Keratinocyte (primary cell): ENCODE measurements at regions not wholly inside any gene's neighbourhood (a gene's known extent, or its start where the extent isn't known, plus 50 kb on each side); places are given as distances from the start of the nearest gene placed in this dataset.
"Not testable (repeated sequence)": the region's sequence is repeated elsewhere in the genome, so short reads cannot be mapped to it uniquely, and the experiment has no call there.

ENCODE experiments used
- DNase-seq: peaks from one replicate; pipeline ENCODE4 v3.0.0-alpha.2; 2011; ENCODE audit warnings: low read depth, missing footprints, low spot score
- FAIRE-seq: peaks from 2 replicates; lab custom pipeline; 2011; peaks lifted over from hg19 to GRCh38; lab: Jason Lieb, UNC
- H2AFZ ChIP-seq: 2 replicates; pipeline ENCODE4 v1.6.0; 2012; ENCODE audit warnings: low read length, control low read depth, inconsistent platforms; ENCODE audit not compliant: control insufficient read depth
- H3K27ac ChIP-seq: 2 replicates; pipeline ENCODE4 v1.5.1; 2011; ENCODE audit warnings: low read length; ENCODE audit not compliant: control insufficient read depth, insufficient read depth
- H3K27me3 ChIP-seq: 3 replicates; pipeline ENCODE4 v1.6.0; 2011; ENCODE audit warnings: low read length; ENCODE audit not compliant: control insufficient read depth, insufficient read depth; ENCODE audit errors: extremely low read depth
- H3K36me3 ChIP-seq, 2 experiments: 2 replicates in 1 of 2; 3 replicates in 1 of 2; pipeline ENCODE4 v1.5.1; 2011; ENCODE audit warnings: low read length in 2 of 2, mild to moderate bottlenecking in 1 of 2; ENCODE audit not compliant: control insufficient read depth in 2 of 2, insufficient read depth in 2 of 2; ENCODE audit errors: extremely low read depth in 1 of 2
- H3K4me1 ChIP-seq: 3 replicates; pipeline ENCODE4 v1.5.1; 2011; ENCODE audit warnings: low read length; ENCODE audit not compliant: control insufficient read depth, insufficient read depth; ENCODE audit errors: extremely low read depth
- H3K4me2 ChIP-seq: 3 replicates; pipeline ENCODE4 v1.6.0; 2011; ENCODE audit warnings: low read depth, low read length; ENCODE audit not compliant: control insufficient read depth, insufficient read depth; ENCODE audit errors: extremely low read depth
- H3K4me3 ChIP-seq, 3 experiments: fragments of 200-600 bp in 1 of 3; sonication (generic) in 1 of 3; 2 replicates in 2 of 3; 3 replicates in 1 of 3; pipeline ENCODE4 v1.5.1; 2011 to 2016; ENCODE audit warnings: low read length in 3 of 3, mild to moderate bottlenecking in 3 of 3, control low read depth in 2 of 3, inconsistent platforms in 1 of 3, low read depth in 1 of 3, mixed read lengths in 1 of 3, mixed run types in 1 of 3, moderate library complexity in 1 of 3; ENCODE audit not compliant: control insufficient read depth in 2 of 3, insufficient read depth in 2 of 3; ENCODE audit errors: extremely low read depth in 1 of 3
- H3K79me2 ChIP-seq: 2 replicates; pipeline ENCODE4 v1.6.0; 2012; ENCODE audit warnings: low read length; ENCODE audit not compliant: control insufficient read depth, insufficient read depth
- H3K9ac ChIP-seq: 3 replicates; pipeline ENCODE4 v1.6.0; 2011; ENCODE audit warnings: low read length; ENCODE audit not compliant: control insufficient read depth, insufficient read depth; ENCODE audit errors: extremely low read depth
- H3K9me1 ChIP-seq: 3 replicates; pipeline ENCODE4 v1.6.0; 2011; ENCODE audit warnings: low read length; ENCODE audit not compliant: control insufficient read depth, insufficient read depth; ENCODE audit errors: extremely low read depth
- H3K9me3 ChIP-seq: 2 replicates; pipeline ENCODE4 v1.5.1; 2012; ENCODE audit warnings: low read depth, low read length; ENCODE audit not compliant: control insufficient read depth
- H4K20me1 ChIP-seq: 3 replicates; pipeline ENCODE4 v1.6.0; 2011; ENCODE audit warnings: low read length; ENCODE audit not compliant: control insufficient read depth, insufficient read depth; ENCODE audit errors: extremely low read depth
- CTCF ChIP-seq, 3 experiments: IDR thresholded peaks in 1 of 3; conservative IDR thresholded peaks in 1 of 3; optimal IDR thresholded peaks in 1 of 3; 2 replicates in 2 of 3; 3 replicates in 1 of 3; pipeline versions ENCODE3 to v1.5.1; 2011; ENCODE audit warnings: low read length in 3 of 3, mild to moderate bottlenecking in 3 of 3, moderate library complexity in 2 of 3, control low read depth in 1 of 3, inconsistent platforms in 1 of 3; ENCODE audit not compliant: insufficient read depth in 2 of 3; ENCODE audit errors: extremely low read depth in 1 of 3
- EZH2 ChIP-seq: IDR thresholded peaks from one replicate; pipeline ENCODE4 v1.6.1; 2012; ENCODE audit warnings: inconsistent platforms, mild to moderate bottlenecking, low read length, moderate library complexity
- dilution Hi-C: fragments of 300-500 bp; cut with MboI; formaldehyde crosslinking; loops from one replicate; pipeline ENCODE4 v1.7.0; 2020; ENCODE audit warnings: low sequenced_read_pairs; ENCODE audit not compliant: extremely low pct_ligation_motif_present

GRCh38 chr2:196516564-196516963 is 123.0 kb upstream of the CCDC150 start:
- Histone ChIP-seq H3K4me2 (no peak overlapping the region), H3K9ac (no peak overlapping the region), H4K20me1 (no peaks in the 10 kb centered on the region), H3K27ac (no peak overlapping the region), H3K4me1 (no peaks in the 10 kb centered on the region), H3K27me3 (no peaks in the 10 kb centered on the region), H3K4me3 (no peak overlapping the region), H3K79me2 (no peaks in the 10 kb centered on the region), H2AFZ (no peak overlapping the region), H3K9me1 (no peaks in the 10 kb centered on the region), H3K36me3 (no peaks in the 10 kb centered on the region), H3K9me3 (no peaks in the 10 kb centered on the region)
- DNase-seq (no peak), FAIRE-seq (no peak)
- TF ChIP-seq CTCF (optimal IDR thresholded peaks at IDR 0.05 in 1 of 3, IDR thresholded peaks at IDR 0.05 in 1 of 3, conservative IDR thresholded peaks at IDR 0.05 in 1 of 3; ENCODE audit: extremely low read depth in 1 of 3, insufficient read depth in 2 of 3, low read length in 3 of 3) (no peak), EZH2 (no peak)
- dilution Hi-C loops, result no loop called here

- H3K4me1 ChIP-seq, result no peaks in the 10 kb centered on the region
- H3K79me2 ChIP-seq, result no peaks in the 10 kb centered on the region
- FAIRE-seq (no peak), DNase-seq (no peak)
- H3K4me3 ChIP-seq, result no peak overlapping the region
- H3K9ac ChIP-seq, result no peak overlapping the region
- no peak overlapping the region for H3K27ac ChIP-seq
- no peaks in the 10 kb centered on the region for H4K20me1 ChIP-seq
- dilution Hi-C loops, result no loop called here
- H3K9me1 ChIP-seq, result no peaks in the 10 kb centered on the region
- H3K27me3 ChIP-seq, result no peaks in the 10 kb centered on the region
- H3K4me2 ChIP-seq, result no peak overlapping the region
- no peaks in the 10 kb centered on the region for H3K9me3 ChIP-seq
- H2AFZ ChIP-seq, result no peak overlapping the region
- no peaks in the 10 kb centered on the region for H3K36me3 ChIP-seq
- TF ChIP-seq CTCF (optimal IDR thresholded peaks at IDR 0.05 in 1 of 3, IDR thresholded peaks at IDR 0.05 in 1 of 3, conservative IDR thresholded peaks at IDR 0.05 in 1 of 3; ENCODE audit: extremely low read depth in 1 of 3, insufficient read depth in 2 of 3, low read length in 3 of 3), result no peak
- no peak for TF ChIP-seq EZH2
These were observed 118.9 kb upstream of the CCDC150 start for GRCh38 chr2:196520605-196521004.

- dilution Hi-C loops, DNase-seq, H3K79me2 ChIP-seq, H3K4me1 ChIP-seq, H3K27me3 ChIP-seq, H3K4me3 ChIP-seq, H3K9ac ChIP-seq, H3K9me3 ChIP-seq, H2AFZ ChIP-seq, FAIRE-seq, H4K20me1 ChIP-seq, H3K4me2 ChIP-seq, H3K27ac ChIP-seq, H3K9me1 ChIP-seq, H3K36me3 ChIP-seq: not testable (repeated sequence)
These were observed 112.4 kb upstream of the CCDC150 start for GRCh38 chr2:196526981-196527725.
